GM11168 (cell line): ENCODE measurements at regions not wholly inside any gene's neighbourhood (a gene's known extent, or its start where the extent isn't known, plus 50 kb on each side); places are given as distances from the start of the nearest gene placed in this dataset.
"Not testable (repeated sequence)": the region's sequence is repeated elsewhere in the genome, so short reads cannot be mapped to it uniquely, and the experiment has no call there.

ENCODE experiments used
- in situ Hi-C: fragments of 300-500 bp; cut with MboI; formaldehyde crosslinking; loops from one replicate; pipeline ENCODE4 v1.12.0; 2022; ENCODE audit warnings: low sequenced_read_pairs; ENCODE audit not compliant: unreplicated experiment

DNA sequence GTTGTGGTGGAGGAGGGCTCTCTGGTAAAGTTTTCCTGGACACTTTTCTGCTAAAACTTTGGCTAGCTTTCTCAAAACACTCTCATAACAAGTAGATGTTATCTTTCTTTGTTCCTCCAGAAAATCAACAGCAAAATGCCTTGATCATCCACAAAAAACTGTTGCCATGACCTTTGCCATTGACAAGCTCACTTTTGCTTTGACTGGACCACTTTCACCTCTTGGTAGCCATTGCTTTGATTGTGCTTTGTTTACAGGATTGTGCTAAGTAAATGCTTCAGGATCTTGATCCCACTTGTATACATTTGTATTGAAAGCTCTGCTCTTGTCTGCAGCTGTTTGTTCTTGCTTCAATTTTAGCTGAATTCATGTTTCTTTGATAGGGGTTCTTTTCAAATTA, 143.9 kb upstream of the NR3C1 start:
- in situ Hi-C loops, result no loop called here

- in situ Hi-C loops, result no loop called here
Measured at GRCh38 chr5:143546394-143546793, 142.9 kb upstream of the NR3C1 start.

- in situ Hi-C loops, result no loop called here
Measured at GRCh38 chr5:143544606-143545005, 141.1 kb upstream of the NR3C1 start.

GRCh38 chr5:143543358-143544255, 140.1 kb upstream of the NR3C1 start:
- in situ Hi-C loops, result no loop called here

GRCh38 chr5:143542798-143543144, 139.3 kb upstream of the NR3C1 start:
- in situ Hi-C loops, result no loop called here

GRCh38 chr5:143541943-143542797, 138.7 kb upstream of the NR3C1 start:
- in situ Hi-C loops, result no loop called here

DNA sequence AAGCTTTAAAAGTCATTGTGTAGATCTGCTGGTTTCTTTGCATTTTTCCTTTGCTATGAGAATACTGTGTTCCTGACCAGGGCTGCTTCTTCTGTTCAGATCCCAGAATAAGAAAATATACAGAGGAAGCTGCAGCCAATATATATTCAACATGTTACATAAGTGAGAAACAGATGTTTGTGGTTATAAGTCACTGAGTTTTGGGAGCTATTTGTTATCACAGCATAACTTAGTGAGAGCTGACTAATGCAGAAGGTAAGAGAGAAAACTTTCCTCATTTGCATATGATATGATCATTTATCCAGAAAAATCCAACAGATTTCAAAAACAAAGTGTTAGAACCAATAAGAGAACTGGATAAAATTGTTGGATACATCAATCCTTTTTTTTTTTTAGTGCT, 136.3 kb upstream of the NR3C1 start:
- in situ Hi-C loops, result no loop called here

GRCh38 chr5:143537056-143537455, 133.6 kb upstream of the NR3C1 start:
- in situ Hi-C loops, result no loop called here

- in situ Hi-C loops, result no loop called here
Measured at GRCh38 chr5:143536364-143536763, 132.9 kb upstream of the NR3C1 start.

DNA sequence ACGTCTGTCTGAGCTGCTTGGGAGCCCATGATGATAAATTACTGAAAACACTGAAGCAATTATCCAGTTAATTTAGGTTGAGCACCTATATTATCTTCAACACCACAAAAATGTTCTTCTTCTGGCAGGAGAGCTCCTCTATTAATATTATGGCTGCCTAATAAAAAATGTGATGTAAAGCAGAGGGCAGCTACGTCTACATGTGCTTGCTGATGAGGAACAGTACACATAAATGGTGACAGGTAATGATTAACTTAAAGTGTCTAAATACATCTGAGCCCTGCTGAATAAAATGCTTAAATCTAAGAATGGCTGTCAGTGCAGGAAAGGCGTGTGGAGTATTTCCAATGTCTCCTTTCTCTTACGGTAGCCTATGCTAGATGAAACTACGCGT, 131.3 kb upstream of the NR3C1 start:
- in situ Hi-C loops, result no loop called here

- in situ Hi-C loops, result no loop called here
Measured at GRCh38 chr5:143533978-143534760, 130.7 kb upstream of the NR3C1 start.

GRCh38 chr5:143533475-143533874, 130.0 kb upstream of the NR3C1 start:
- in situ Hi-C loops, result no loop called here

DNA sequence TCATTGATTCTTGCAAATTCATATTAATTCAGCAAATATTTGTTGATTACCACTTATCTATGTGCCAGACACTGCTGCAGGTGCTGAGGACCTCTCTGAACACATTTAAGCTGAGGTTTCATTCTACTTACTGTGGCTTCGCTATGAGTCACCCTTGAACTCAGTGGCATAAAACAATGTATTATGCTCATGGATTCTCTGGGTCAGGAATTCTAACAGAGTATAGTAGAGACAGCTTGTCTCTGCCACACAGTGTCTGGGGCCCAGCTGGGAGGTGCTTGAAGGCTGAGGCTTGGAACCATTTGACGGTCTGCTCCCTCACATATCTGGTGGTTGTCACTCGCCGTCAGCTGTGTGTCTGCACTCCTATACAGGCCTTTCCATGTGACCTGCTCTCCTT, 124.3 kb upstream of the NR3C1 start:
- in situ Hi-C loops, result no loop called here

DNA sequence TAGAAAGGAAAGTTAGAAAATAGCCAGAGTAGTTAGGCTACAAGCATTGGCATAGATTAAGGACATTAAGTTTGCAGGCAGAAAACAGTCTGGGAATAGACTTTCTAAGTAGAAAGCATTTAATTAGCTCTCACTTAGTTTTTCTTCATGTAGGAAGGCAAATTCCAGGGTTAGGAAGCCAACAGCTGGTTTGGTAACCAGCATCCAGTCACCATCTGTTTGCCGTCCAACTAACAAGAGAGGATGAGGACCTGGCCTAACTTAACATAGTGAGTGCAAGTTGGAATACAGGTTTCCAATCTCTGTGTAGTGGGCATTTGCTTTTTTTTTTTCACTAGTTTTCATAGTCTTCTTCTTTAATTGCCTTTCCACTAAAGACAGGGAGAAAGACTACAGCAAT, 121.7 kb upstream of the NR3C1 start:
- in situ Hi-C loops, result no loop called here

DNA sequence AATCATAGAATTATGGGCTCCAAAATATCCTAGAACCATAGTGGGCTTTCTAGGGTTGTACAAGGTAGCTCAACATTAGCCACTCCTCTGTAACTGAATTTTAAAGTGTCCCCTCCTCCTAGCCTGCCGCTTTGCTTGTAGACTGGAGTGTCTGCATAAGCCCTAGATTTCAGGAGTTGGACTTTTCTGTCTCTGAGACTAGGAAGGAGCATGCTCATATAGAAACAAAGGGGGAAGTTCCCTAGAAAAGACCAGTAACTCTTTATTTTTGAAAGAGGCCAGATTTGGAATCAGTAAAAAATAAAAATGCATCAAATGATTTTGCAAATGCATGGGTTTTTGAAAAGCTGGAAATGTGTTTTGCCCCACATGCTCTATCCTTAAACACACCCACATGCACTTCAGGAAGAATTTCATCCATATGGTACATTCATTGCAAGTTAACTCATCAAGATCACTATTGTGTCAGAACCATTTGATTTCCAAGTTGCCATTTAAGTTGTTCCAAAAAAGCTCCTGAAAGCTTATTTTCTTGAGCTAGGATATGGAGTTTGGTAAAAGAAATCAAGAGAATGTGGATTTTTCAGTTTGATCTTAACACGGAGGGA, 121.0 kb upstream of the NR3C1 start:
- in situ Hi-C loops, result no loop called here

- in situ Hi-C loops, result no loop called here
Measured at GRCh38 chr5:143521846-143522400, 118.4 kb upstream of the NR3C1 start.

- in situ Hi-C loops, result no loop called here
Measured at GRCh38 chr5:143521141-143521540, 117.7 kb upstream of the NR3C1 start.

- in situ Hi-C loops, result not testable (repeated sequence)
Measured at GRCh38 chr5:143519215-143519614, 115.7 kb upstream of the NR3C1 start.

GRCh38 chr5:143517824-143518223, 114.3 kb upstream of the NR3C1 start:
- in situ Hi-C loops, result not testable (repeated sequence)

DNA sequence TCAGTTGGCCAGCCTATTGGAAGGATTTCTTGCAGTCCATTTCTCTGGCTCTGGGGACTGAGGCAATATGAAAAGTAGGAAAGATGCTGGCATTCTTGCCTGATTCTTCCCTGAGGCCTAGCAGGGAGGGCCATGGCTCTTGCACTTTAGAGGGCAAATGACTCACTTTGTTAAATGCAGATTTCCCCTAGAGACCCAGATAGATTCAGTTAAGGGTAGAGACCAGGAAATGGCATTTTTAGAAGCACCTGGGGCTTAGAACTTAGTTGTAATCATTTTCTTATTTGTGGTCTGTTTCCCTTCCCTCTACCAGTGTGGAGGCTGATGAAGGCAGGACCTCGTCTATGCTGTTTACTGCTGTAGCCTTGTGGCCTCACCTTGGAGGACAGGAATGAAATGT, 112.8 kb upstream of the NR3C1 start:
- in situ Hi-C loops, result no loop called here
